ENCODE measurements at regions not wholly inside any gene's neighbourhood (a gene's known extent, or its start where the extent isn't known, plus 50 kb on each side); places are given as distances from the start of the nearest gene placed in this dataset.

DNA sequence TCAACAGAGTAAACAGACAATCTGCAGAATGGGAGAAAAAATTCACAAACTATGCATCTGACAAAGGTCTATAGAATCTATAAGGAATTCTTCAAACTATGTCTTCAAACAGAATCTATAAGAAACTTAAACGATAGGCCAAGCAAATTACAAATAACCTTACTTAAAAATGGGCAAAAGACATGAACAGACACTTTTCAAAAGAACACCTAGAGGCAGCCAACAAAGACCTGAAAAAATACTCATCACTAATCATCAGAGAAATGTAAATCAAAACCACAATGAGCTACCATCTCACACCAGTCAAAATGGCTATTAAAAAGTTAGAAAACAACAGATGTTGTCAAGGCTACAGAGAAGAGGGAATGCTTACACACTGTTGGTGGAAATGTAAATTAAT is 81.3 kb downstream of the ID4 start:
- TF ChIP-seq CTCF (IDR thresholded peaks at IDR 0.05; ENCODE audit: low read depth, low read length, poor library complexity, severe bottlenecking) (no peak), EZH2phosphoT487 (IDR thresholded peaks at IDR 0.05; ENCODE audit: borderline replicate concordance, low read length) (no peak)

All from DOHH2 (cell line).